ENCODE measurements at regions not wholly inside any gene's neighbourhood (a gene's known extent, or its start where the extent isn't known, plus 50 kb on each side); places are given as distances from the start of the nearest gene placed in this dataset.
"Not testable (repeated sequence)": the region's sequence is repeated elsewhere in the genome, so short reads cannot be mapped to it uniquely, and the experiment has no call there.

- no peak overlapping the region for H3K4me3 ChIP-seq (ENCODE audit: low read depth, low read length)
- DNase-seq (ENCODE audit: low read depth) = no peak
- TF ChIP-seq, protein P1, sequence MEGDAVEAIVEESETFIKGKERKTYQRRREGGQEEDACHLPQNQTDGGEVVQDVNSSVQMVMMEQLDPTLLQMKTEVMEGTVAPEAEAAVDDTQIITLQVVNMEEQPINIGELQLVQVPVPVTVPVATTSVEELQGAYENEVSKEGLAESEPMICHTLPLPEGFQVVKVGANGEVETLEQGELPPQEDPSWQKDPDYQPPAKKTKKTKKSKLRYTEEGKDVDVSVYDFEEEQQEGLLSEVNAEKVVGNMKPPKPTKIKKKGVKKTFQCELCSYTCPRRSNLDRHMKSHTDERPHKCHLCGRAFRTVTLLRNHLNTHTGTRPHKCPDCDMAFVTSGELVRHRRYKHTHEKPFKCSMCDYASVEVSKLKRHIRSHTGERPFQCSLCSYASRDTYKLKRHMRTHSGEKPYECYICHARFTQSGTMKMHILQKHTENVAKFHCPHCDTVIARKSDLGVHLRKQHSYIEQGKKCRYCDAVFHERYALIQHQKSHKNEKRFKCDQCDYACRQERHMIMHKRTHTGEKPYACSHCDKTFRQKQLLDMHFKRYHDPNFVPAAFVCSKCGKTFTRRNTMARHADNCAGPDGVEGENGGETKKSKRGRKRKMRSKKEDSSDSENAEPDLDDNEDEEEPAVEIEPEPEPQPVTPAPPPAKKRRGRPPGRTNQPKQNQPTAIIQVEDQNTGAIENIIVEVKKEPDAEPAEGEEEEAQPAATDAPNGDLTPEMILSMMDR (IDR thresholded peaks at IDR 0.05; ENCODE audit: insufficient read depth, low read depth, low read length, missing control alignments) = no peak
These were observed 105.1 kb upstream of the SGCD start for GRCh38 chr5:156221816-156222215.

GRCh38 chr5:156223547-156223946 lies 103.4 kb upstream of the SGCD start:
- H3K4me3 ChIP-seq (ENCODE audit: low read depth, low read length) = no peak overlapping the region
- no peak for DNase-seq (ENCODE audit: low read depth)
- TF ChIP-seq, protein P1 (IDR thresholded peaks at IDR 0.05; ENCODE audit: insufficient read depth, low read depth, low read length, missing control alignments) = no peak

- DNase-seq (ENCODE audit: low read depth) = not testable (repeated sequence)
These were observed 100.5 kb upstream of the SGCD start for GRCh38 chr5:156226485-156226884.

GRCh38 chr5:156230887-156231286 lies 96.1 kb upstream of the SGCD start:
- TF ChIP-seq, protein P1 (IDR thresholded peaks at IDR 0.05; ENCODE audit: insufficient read depth, low read depth, low read length, missing control alignments) = no peak
- no peak for DNase-seq (ENCODE audit: low read depth)
- no peak overlapping the region for H3K4me3 ChIP-seq (ENCODE audit: low read depth, low read length)

More at GRCh38 chr5:156226485-156226884, 100.5 kb upstream of the SGCD start:
- H3K4me3 ChIP-seq (ENCODE audit: low read depth, low read length) = not testable (repeated sequence)

DNA sequence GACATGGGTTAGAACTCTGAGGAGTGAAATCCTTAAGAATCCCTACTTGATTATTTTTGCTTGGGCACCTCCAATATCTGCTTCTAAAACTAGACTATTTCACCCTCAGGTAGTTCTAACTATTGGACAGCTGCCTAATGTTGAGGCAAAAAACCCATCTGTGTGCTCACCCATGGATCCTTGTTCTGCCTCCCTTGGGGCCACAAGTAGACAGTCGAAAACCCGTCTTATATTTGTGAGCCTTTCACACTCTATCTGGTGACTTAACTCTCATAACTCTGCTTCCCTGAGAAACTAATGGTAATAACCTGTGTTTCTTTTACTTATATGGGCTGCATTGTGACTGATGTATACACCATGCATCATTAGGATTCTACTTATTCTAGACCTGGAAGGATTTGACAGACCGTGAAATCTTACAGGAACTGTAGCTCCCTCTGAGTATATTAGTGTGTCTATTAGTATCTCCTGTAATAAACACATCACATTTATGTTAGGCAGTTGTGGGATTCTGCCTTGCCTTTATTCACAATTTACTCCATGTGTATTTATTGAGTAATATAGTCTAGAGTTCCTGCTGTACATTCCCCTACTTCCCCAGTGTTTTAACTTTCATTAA lies 94.6 kb upstream of the SGCD start:
- TF ChIP-seq, protein P1 (IDR thresholded peaks at IDR 0.05; ENCODE audit: insufficient read depth, low read depth, low read length, missing control alignments) = no peak
- DNase-seq (ENCODE audit: low read depth) = no peak
- no peak overlapping the region for H3K4me3 ChIP-seq (ENCODE audit: low read depth, low read length)

GRCh38 chr5:156237361-156237760 lies 89.6 kb upstream of the SGCD start:
- H3K4me3 ChIP-seq (ENCODE audit: low read depth, low read length) = no peak overlapping the region
- TF ChIP-seq, protein P1 (IDR thresholded peaks at IDR 0.05; ENCODE audit: insufficient read depth, low read depth, low read length, missing control alignments) = no peak
- peak; percentile 47 for DNase-seq (ENCODE audit: low read depth)

DNA sequence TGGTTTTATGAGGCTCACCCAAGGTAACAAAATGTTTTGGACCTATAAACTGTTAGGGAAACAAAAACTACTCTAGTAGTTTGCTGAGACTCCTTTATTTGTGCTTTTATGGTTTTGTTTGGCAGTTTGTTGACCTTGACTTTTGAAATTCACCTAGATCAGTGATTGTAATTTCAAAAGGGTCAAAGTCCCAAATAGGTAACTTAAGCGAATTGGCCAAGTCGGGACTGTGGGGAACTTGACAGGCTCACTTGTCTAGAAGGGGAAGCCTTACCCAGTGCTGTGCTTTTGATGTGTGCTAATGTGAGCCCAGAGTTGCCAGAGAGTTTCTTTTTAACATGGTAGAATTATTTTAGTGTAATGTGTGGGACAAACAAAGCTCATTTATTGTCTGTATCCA lies 87.2 kb upstream of the SGCD start:
- no peak for DNase-seq (ENCODE audit: low read depth)
- H3K4me3 ChIP-seq (ENCODE audit: low read depth, low read length) = no peak overlapping the region
- TF ChIP-seq, protein P1 (IDR thresholded peaks at IDR 0.05; ENCODE audit: insufficient read depth, low read depth, low read length, missing control alignments) = no peak

Data from GM12865 (cell line).